Panc1 (cell line): ENCODE measurements at regions not wholly inside any gene's neighbourhood (a gene's known extent, or its start where the extent isn't known, plus 50 kb on each side); places are given as distances from the start of the nearest gene placed in this dataset.

Experiments used
- POLR2AphosphoS5 ChIP-seq: IDR thresholded peaks from 2 replicates; pipeline ENCODE4 v1.6.1; 2012; ENCODE audit warnings: mild to moderate bottlenecking, low read depth, low read length, moderate library complexity
- SIN3A ChIP-seq: IDR thresholded peaks from 2 replicates; pipeline ENCODE4 v1.6.1; 2012; ENCODE audit warnings: low read depth, mild to moderate bottlenecking, low read length, moderate library complexity, borderline replicate concordance; ENCODE audit not compliant: insufficient read depth
- TCF7L2 ChIP-seq: IDR thresholded peaks from 2 replicates; pipeline ENCODE4 v1.6.1; 2011; ENCODE audit warnings: mild to moderate bottlenecking, low read depth, low read length, inconsistent platforms
- TF ChIP-seq, protein P1 (sequence below): fragments of 450-650 bp; IDR thresholded peaks from 2 replicates; pipeline ENCODE4 v1.5.1; 2017; ENCODE audit warnings: mild to moderate bottlenecking

- TF ChIP-seq, protein P1, sequence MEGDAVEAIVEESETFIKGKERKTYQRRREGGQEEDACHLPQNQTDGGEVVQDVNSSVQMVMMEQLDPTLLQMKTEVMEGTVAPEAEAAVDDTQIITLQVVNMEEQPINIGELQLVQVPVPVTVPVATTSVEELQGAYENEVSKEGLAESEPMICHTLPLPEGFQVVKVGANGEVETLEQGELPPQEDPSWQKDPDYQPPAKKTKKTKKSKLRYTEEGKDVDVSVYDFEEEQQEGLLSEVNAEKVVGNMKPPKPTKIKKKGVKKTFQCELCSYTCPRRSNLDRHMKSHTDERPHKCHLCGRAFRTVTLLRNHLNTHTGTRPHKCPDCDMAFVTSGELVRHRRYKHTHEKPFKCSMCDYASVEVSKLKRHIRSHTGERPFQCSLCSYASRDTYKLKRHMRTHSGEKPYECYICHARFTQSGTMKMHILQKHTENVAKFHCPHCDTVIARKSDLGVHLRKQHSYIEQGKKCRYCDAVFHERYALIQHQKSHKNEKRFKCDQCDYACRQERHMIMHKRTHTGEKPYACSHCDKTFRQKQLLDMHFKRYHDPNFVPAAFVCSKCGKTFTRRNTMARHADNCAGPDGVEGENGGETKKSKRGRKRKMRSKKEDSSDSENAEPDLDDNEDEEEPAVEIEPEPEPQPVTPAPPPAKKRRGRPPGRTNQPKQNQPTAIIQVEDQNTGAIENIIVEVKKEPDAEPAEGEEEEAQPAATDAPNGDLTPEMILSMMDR: no peak
- TF ChIP-seq POLR2AphosphoS5 (no peak), SIN3A (no peak), TCF7L2 (no peak)
Measured at GRCh38 chr1:188988589-188988988, 1489.1 kb downstream of the BRINP3 start.
